H9 (cell line): ENCODE measurements at regions not wholly inside any gene's neighbourhood (a gene's known extent, or its start where the extent isn't known, plus 50 kb on each side); places are given as distances from the start of the nearest gene placed in this dataset.

Experiments used
- DNase-seq: peaks from one replicate; pipeline ENCODE4 v3.0.0-alpha.2; 2017
- H2AFZ ChIP-seq: one replicate; pipeline ENCODE4 v1.6.1; 2013; ENCODE audit warnings: mild to moderate bottlenecking, low read length, control low read depth, moderate library complexity
- H2AK5ac ChIP-seq: 2 replicates; pipeline ENCODE4 v1.6.1; 2013; ENCODE audit warnings: low read length, control low read depth, mixed read lengths; ENCODE audit not compliant: insufficient read length
- H2BK120ac ChIP-seq: one replicate; pipeline ENCODE4 v1.6.1; 2013; ENCODE audit warnings: low read depth, mild to moderate bottlenecking, low read length, control low read depth, inconsistent platforms; ENCODE audit not compliant: poor library complexity, severe bottlenecking
- H2BK12ac ChIP-seq: 2 replicates; pipeline ENCODE4 v1.6.1; 2013; ENCODE audit warnings: low read length, control low read depth, mixed read lengths, low read depth; ENCODE audit not compliant: insufficient read length
- H2BK15ac ChIP-seq: 2 replicates; pipeline ENCODE4 v1.6.1; 2013; ENCODE audit warnings: low read depth, low read length, control low read depth
- H2BK20ac ChIP-seq: one replicate; pipeline ENCODE4 v1.6.1; 2013; ENCODE audit warnings: low read depth, mild to moderate bottlenecking, low read length, control low read depth, inconsistent platforms; ENCODE audit not compliant: poor library complexity, severe bottlenecking
- H2BK5ac ChIP-seq: 2 replicates; pipeline ENCODE4 v1.6.1; 2013; ENCODE audit warnings: low read length, control low read depth, mixed read lengths; ENCODE audit not compliant: insufficient read length
- H3K14ac ChIP-seq: 2 replicates; pipeline ENCODE4 v1.6.1; 2013; ENCODE audit warnings: low read length, control low read depth; ENCODE audit not compliant: insufficient read depth
- H3K18ac ChIP-seq: 2 replicates; pipeline ENCODE4 v1.6.1; 2013; ENCODE audit warnings: low read depth, mild to moderate bottlenecking, mixed read lengths, low read length, control low read depth; ENCODE audit not compliant: insufficient read length
- H3K23ac ChIP-seq: 2 replicates; pipeline ENCODE4 v1.6.1; 2013; ENCODE audit warnings: low read length, control low read depth, mixed read lengths, low read depth; ENCODE audit not compliant: insufficient read length
- H3K23me2 ChIP-seq: 2 replicates; pipeline ENCODE4 v1.6.1; 2013; ENCODE audit warnings: low read depth, mild to moderate bottlenecking, mixed read lengths, low read length, control low read depth; ENCODE audit not compliant: insufficient read length, poor library complexity, severe bottlenecking
- H3K27ac ChIP-seq: 2 replicates; pipeline ENCODE4 v1.5.1; 2013; ENCODE audit warnings: low read length, control low read depth, mixed read lengths, low read depth; ENCODE audit not compliant: insufficient read length
- H3K27me3 ChIP-seq: 2 replicates; pipeline ENCODE4 v1.6.1; 2013; ENCODE audit warnings: low read length, control low read depth, inconsistent platforms; ENCODE audit not compliant: insufficient read depth
- H3K4ac ChIP-seq: 2 replicates; pipeline ENCODE4 v1.6.1; 2013; ENCODE audit warnings: low read depth, mild to moderate bottlenecking, control low read depth, inconsistent platforms, low read length, moderate library complexity
- H3K4me1 ChIP-seq: 2 replicates; pipeline ENCODE4 v1.6.1; 2013; ENCODE audit warnings: low read length, control low read depth, inconsistent platforms; ENCODE audit not compliant: insufficient read depth
- H3K4me2 ChIP-seq: 2 replicates; pipeline ENCODE4 v1.6.1; 2013; ENCODE audit warnings: low read length, control low read depth, mixed read lengths; ENCODE audit not compliant: insufficient read length, insufficient read depth
- H3K56ac ChIP-seq: 2 replicates; pipeline ENCODE4 v1.6.1; 2013; ENCODE audit warnings: low read depth, mild to moderate bottlenecking, mixed read lengths, low read length, control low read depth; ENCODE audit not compliant: insufficient read length
- H3K79me1 ChIP-seq: 2 replicates; pipeline ENCODE4 v1.6.1; 2013; ENCODE audit warnings: low read depth, mild to moderate bottlenecking, moderate library complexity, low read length, control low read depth, inconsistent platforms; ENCODE audit not compliant: insufficient read depth, poor library complexity, severe bottlenecking
- H3K79me2 ChIP-seq: 2 replicates; pipeline ENCODE4 v1.6.1; 2013; ENCODE audit warnings: low read length, control low read depth, inconsistent platforms; ENCODE audit not compliant: insufficient read depth
- H3K9ac ChIP-seq: 2 replicates; pipeline ENCODE4 v1.6.1; 2013; ENCODE audit warnings: low read length, control low read depth, mixed read lengths; ENCODE audit not compliant: insufficient read length; ENCODE audit errors: extremely low read depth
- H3K9me3 ChIP-seq: one replicate; pipeline ENCODE4 v1.6.1; 2013; ENCODE audit warnings: low read depth, low read length, inconsistent platforms; ENCODE audit not compliant: control insufficient read depth
- H3T11ph ChIP-seq: one replicate; pipeline ENCODE4 v1.6.1; 2013; ENCODE audit warnings: mild to moderate bottlenecking, low read length, control low read depth, inconsistent platforms
- H4K20me1 ChIP-seq: one replicate; pipeline ENCODE4 v1.6.1; 2013; ENCODE audit not compliant: control insufficient read depth, insufficient read length, insufficient read depth
- H4K5ac ChIP-seq: 2 replicates; pipeline ENCODE4 v1.6.1; 2013; ENCODE audit warnings: low read depth, mild to moderate bottlenecking, mixed read lengths, low read length, control low read depth; ENCODE audit not compliant: insufficient read length
- H4K8ac ChIP-seq: replicated peaks from 2 replicates; pipeline ENCODE4 v1.6.1; 2013; ENCODE audit warnings: low read length, control low read depth, mixed read lengths, low read depth; ENCODE audit not compliant: insufficient read length
- H4K91ac ChIP-seq: 2 replicates; pipeline ENCODE4 v1.6.1; 2013; ENCODE audit warnings: low read depth, mild to moderate bottlenecking, moderate library complexity, mixed read lengths, low read length, control low read depth; ENCODE audit not compliant: insufficient read length
- H3K27ac Mint-ChIP-seq, 3 experiments: 2 replicates in 2 of 3; 3 replicates in 1 of 3; pipeline ENCODE4 v1.8.0; 2020 to 2021; ENCODE audit warnings: mixed read lengths in 3 of 3, mild to moderate bottlenecking in 1 of 3, moderate library complexity in 1 of 3
- H3K27me3 Mint-ChIP-seq: 2 replicates; pipeline ENCODE4 v1.8.0; 2021; ENCODE audit warnings: low read depth, mild to moderate bottlenecking, moderate library complexity, mixed read lengths
- H3K36me3 Mint-ChIP-seq, 3 experiments: 2 replicates in 2 of 3; 3 replicates in 1 of 3; pipeline ENCODE4 v1.8.0; 2020 to 2021; ENCODE audit warnings: low read depth in 3 of 3, mixed read lengths in 3 of 3; ENCODE audit not compliant: insufficient read depth in 1 of 3
- H3K4me1 Mint-ChIP-seq, 2 experiments: 2 replicates each; pipeline ENCODE4 v1.8.0; 2020; ENCODE audit warnings: mixed read lengths in 2 of 2
- H3K4me3 Mint-ChIP-seq, 2 experiments: 2 replicates in 1 of 2; 3 replicates in 1 of 2; pipeline ENCODE4 v1.8.0; 2020 to 2021; ENCODE audit warnings: mild to moderate bottlenecking in 2 of 2, mixed read lengths in 2 of 2, moderate library complexity in 1 of 2
- H3K9me3 Mint-ChIP-seq, 2 experiments: 2 replicates in 1 of 2; 3 replicates in 1 of 2; pipeline ENCODE4 v1.8.0; 2020; ENCODE audit warnings: mild to moderate bottlenecking in 2 of 2, mixed read lengths in 2 of 2, moderate library complexity in 1 of 2
- CTCF ChIP-seq: fragments of 200-600 bp; sonication (generic); conservative IDR thresholded peaks from 3 replicates; pipeline ENCODE4 v1.8.0; 2021; ENCODE audit warnings: antibody characterized with exemption, mild to moderate bottlenecking
- WGBS: extraction: QIAGEN DNeasy Blood & Tissue Kit; methylation state at CpG from one replicate; pipeline ENCODE4 v1.1.7; 2013; ENCODE audit warnings: missing lambda C conversion rate, low lambda C conversion rate, mixed read lengths; ENCODE audit not compliant: insufficient read length; ENCODE audit errors: extremely low coverage; 5-methylcytosine and 5-hydroxymethylcytosine counted together

DNA sequence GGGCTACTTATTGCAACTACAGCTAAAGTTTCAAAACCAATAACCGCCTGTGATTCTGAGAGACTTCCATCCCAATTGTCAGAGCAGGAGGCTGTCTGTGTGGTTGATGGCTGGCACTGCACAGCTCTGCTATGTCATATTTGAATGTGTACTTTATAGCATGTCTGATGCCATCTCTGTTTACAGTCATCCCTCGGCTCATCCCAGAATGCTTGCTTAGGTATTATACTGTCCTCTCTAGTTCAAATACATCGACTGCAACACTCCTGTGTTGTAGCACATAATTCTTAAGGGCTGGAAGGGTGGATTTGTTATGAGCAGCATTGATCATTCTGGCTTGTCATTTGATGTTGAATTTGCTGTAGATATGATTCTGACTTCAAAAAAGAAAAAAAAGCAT, 1617.5 kb upstream of the TENM3 start:
- no peak overlapping the region for H3K27ac Mint-ChIP-seq
- peaks cover 6 to 9% of the 10 kb centered on the region in 2 experiments for H3K4me1 Mint-ChIP-seq
- no peak overlapping the region for H3K18ac ChIP-seq

More for the DNA sequence above, 1617.5 kb upstream of the TENM3 start:
- no peak for DNase-seq
- H3K4me2 ChIP-seq = no peak overlapping the region
- no peaks in the 10 kb centered on the region for H3K4me1 ChIP-seq
- no peak overlapping the region for H2BK12ac ChIP-seq
- H3K27me3 ChIP-seq = no peaks in the 10 kb centered on the region
- H2AFZ ChIP-seq = no peak overlapping the region
- H4K5ac ChIP-seq = no peak overlapping the region
- H3K9me3 ChIP-seq = no peaks in the 10 kb centered on the region
- Mint-ChIP-seq H3K4me3 (no peak overlapping the region), H3K9me3 (peaks cover 3% of the 10 kb centered on the region in 2 experiments; a peak in 4 of 5 replicates), H3K36me3 (peaks cover 0 to 4% (median 0%) of the 10 kb centered on the region in 3 experiments; a peak in 1 of 7 replicates), H3K27me3 (no peaks in the 10 kb centered on the region)
- WGBS = no CpG with 5 or more reads among the region's 3 CpGs
- no peak overlapping the region for H2BK120ac ChIP-seq
- no peak overlapping the region for H3K4ac ChIP-seq
- no peak overlapping the region for H3K56ac ChIP-seq
- H4K91ac ChIP-seq = no peak overlapping the region
- no peaks in the 10 kb centered on the region for H3K79me2 ChIP-seq
- no peak overlapping the region for H3K23ac ChIP-seq
- H3K14ac ChIP-seq = no peak overlapping the region
- H3K27ac ChIP-seq = no peak overlapping the region
- no peak overlapping the region for H3K9ac ChIP-seq
- H3T11ph ChIP-seq = no peak overlapping the region
- H3K79me1 ChIP-seq = no peaks in the 10 kb centered on the region
- H4K20me1 ChIP-seq = no peaks in the 10 kb centered on the region
- H2BK20ac ChIP-seq = no peak overlapping the region
- no peak overlapping the region for H4K8ac ChIP-seq
- no peaks in the 10 kb centered on the region for H3K23me2 ChIP-seq
- H2BK15ac ChIP-seq = no peak overlapping the region
- no peak overlapping the region for H2BK5ac ChIP-seq
- H2AK5ac ChIP-seq = no peak overlapping the region
- TF ChIP-seq CTCF = no peak
